Head of caudate nucleus (tissue), 42 donors: ENCODE measurements at regions not wholly inside any gene's neighbourhood (a gene's known extent, or its start where the extent isn't known, plus 50 kb on each side); places are given as distances from the start of the nearest gene placed in this dataset.
A peak's percentile ranks its signal among the peaks of the same experiment; 100 is the strongest.

Experiments
- DNase-seq, 42 donors: peaks; one replicate each; pipeline versions ENCODE4 v3.0.0 to v3.0.0-alpha.2; 2020 to 2021; ENCODE audit warnings: mixed read lengths in 7 of 42
- intact Hi-C: fragments of 100-400 bp; cut with DNase I; formaldehyde crosslinking; loops from one replicate; pipeline ENCODE4 v1.15.0; 2022

- DNase-seq: no peak
- intact Hi-C loops: no loop called here
Measured at GRCh38 chr9:16121168-16121567, 568.3 kb downstream of the CCDC171 start.

DNA sequence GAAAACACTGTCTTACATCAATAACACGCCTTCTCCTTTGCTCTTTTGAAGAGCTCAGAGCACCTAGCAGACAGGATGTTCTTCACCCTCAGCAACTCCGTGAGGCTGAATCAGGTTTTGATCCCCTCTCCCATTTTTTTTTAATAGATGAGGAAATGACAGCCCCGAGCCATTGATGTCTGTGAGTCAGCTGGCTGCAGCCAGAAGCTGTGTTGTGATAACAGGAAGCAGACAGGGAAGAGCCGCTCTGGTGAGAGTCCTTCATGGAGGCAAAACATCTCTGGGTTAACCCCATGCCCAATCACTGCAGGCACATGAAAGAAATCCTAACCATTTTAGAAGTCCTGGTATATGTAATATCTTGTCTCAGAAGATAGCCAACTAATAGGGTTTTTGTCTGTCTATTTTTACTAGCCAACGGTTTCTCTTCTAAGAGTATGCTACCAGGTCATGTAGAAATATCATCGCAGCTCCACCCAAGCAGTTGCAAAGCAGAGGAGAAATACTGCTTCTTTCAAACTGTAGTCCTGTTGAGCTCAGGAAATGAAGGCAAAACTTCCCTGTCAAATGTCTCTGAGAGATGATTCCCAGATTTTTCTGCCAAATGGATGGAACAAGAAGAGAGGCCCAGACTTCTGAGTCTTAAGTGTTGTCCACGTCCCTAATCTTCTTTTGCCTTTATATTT, 568.9 kb downstream of the CCDC171 start:
- intact Hi-C loops: no loop called here
- DNase-seq: no peak

DNA sequence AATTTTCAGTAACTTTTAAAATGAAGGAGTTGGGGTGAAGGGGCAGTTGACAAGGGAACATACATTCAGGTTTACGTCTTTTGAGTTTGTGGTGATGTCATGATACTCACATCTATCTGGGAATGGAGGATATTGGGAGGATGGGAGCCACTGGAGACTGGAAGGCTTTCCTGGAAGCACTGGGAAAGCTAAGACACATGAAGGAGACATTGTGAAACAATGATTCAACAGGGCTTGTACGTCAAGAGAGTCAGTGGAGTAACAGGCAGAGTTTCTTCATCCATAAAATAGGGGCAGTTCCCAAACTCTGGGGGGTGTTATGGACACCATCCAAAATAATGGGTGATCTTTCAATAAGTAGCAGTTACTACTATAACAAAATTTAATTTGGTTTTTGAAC, 572.8 kb downstream of the CCDC171 start:
- intact Hi-C loops: no loop called here
- no peak for DNase-seq

- no peak for DNase-seq
- intact Hi-C loops: no loop called here
Measured at GRCh38 chr9:16126042-16126441, 573.2 kb downstream of the CCDC171 start.

GRCh38 chr9:16128003-16128402, 575.2 kb downstream of the CCDC171 start:
- no peak for DNase-seq
- intact Hi-C loops: no loop called here

DNA sequence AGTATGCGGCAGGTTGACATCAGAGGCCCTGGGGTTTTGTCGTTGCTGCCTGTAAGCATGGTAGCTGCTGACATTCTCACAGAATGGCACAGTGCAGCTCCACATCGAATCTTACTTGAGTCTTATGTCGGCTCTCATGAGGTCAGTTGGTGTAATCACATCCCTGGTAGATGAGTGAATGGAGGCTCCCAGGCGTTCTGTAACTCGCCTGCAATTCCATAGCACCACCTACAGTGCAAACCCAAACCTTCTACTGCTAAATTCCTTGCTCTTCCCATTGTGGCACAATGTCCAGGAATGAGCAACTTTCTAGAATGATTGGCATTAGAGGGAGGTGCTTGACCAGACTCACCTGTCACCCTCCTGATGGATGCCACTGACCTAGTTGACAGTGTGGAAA, 578.4 kb downstream of the CCDC171 start:
- intact Hi-C loops: loop anchor here (10.0 kb wide), 1 partner anchor 256 kb away; no protein-coding TSS in a partner anchor
- no peak for DNase-seq

DNA sequence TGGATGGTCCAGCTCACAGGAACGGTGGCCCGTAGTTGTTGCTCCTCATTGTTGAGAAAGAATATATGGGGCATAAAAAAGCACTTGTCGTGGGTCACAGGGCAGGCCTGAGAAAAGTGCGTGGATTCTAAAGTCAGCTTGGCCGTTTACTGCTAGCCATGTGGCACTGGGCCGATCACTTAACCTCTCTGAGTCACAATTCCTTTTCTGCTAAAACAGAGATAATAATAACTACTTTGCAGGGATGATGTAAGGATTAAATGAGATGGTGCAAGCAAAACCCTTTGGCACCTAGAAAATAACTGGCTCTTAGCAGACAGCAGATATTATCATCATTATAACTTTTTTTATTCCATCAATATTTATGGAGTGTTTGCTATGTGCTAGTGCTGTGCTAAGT, 579.7 kb downstream of the CCDC171 start:
- intact Hi-C loops: loop anchor here (10.0 kb wide), 1 partner anchor 258 kb away; no protein-coding TSS in a partner anchor

DNA sequence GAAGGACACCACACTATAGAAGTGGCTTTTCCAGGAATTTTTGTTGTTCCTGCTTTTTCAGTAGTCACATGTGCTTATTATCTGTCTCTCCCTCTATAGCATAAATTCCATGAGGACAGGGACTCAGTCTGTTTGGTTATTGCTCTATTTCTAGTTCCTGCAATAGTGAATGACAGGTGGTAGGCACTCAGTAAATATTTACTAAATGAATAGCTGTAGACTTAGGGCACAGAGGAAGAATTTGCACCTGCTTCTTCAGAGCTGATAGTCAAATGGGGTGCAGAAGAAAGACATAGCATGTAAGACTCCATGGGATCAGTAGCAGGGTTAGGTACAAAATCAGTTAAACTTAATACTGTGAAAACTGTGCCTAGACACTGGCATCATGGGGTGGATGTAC, 580.2 kb downstream of the CCDC171 start:
- intact Hi-C loops: loop anchor here (10.0 kb wide), 1 partner anchor 258 kb away; no protein-coding TSS in a partner anchor
- no peak for DNase-seq

More for the DNA sequence above, 579.7 kb downstream of the CCDC171 start:
- DNase-seq: no peak

DNA sequence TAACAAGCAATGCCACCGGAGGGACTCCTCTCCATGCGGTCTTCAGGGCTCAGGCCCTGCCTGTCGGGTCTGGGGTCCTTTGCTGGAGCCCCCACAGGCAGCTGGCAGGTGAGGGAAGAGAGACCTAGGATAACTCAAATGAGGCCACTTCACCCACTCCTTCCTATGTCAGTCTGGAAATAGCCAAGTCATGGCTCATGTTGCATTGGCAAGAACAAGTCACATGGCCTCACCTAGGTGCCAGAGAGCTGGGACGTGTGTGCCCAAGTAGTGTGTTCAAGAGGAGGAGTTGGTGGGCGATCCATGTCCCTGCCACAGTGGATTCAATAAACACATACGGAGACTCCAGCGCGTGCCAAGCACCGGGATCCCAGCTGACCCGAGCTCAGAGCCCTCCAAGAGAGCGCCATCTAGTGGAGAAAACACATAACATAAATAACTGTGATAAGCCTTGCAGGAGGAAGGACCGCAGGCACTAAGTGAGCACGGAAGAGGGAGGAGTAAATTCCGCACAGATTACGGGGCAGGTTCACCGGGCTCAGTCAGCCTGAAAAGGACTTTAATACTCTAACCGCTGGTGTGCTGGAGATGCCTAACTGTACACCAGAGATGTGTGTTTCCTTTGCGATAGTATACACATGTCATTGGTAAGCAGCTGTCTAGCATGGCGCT, 580.8 kb downstream of the CCDC171 start:
- intact Hi-C loops: loop anchor here (10.0 kb wide), 1 partner anchor 259 kb away; no protein-coding TSS in a partner anchor
- DNase-seq: peak in 39 of 42 donors; percentile 11 to 75 (median 44)

DNA sequence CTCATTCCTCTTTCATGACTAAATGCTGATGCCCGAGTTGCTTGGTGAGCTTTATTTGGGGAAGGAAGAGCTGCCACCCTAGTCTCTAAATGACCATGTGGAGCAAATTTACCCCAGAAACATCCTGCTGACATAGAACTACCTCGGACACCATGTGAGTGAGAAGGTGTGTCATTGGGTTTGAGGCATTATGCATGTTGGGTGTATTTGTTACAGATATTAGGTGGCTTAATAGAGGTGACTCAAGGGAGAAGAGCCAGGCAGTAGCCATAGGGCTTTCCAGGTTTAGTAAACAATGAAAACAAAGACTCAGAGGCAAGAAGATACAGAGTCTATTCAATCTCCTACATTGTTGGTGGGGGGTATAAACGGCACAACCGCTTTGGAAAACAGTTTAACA, 581.5 kb downstream of the CCDC171 start:
- intact Hi-C loops: loop anchor here (10.0 kb wide), 1 partner anchor 260 kb away; no protein-coding TSS in a partner anchor
- no peak for DNase-seq

- intact Hi-C loops: loop anchor here (10.0 kb wide), 1 partner anchor 261 kb away; no protein-coding TSS in a partner anchor
- no peak for DNase-seq
Measured at GRCh38 chr9:16135968-16136367, 583.1 kb downstream of the CCDC171 start.

DNA sequence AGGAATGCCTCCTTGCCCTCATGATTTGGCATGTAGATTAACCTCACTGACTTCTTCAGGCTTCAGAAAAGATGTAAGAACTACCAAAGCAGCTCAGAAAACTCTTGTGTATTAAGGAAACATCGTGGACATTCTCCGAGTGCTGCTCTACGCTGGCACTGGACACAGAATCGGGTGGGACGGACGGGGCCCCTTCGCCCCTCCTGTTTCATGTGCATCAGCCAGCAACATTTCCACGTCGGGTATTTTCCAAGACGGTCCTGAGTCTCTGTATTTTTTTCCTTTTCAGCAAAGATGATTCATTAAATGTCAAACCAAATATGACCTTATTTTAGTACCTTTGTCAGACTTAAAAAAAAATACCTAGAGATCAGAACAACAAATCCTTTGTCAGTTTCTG, 583.6 kb downstream of the CCDC171 start:
- intact Hi-C loops: loop anchor here (10.0 kb wide), 1 partner anchor 262 kb away; no protein-coding TSS in a partner anchor
- DNase-seq: no peak

- DNase-seq: no peak
- intact Hi-C loops: loop anchor here (10.0 kb wide), 1 partner anchor 262 kb away; no protein-coding TSS in a partner anchor
Measured at GRCh38 chr9:16136961-16137360, 584.1 kb downstream of the CCDC171 start.

DNA sequence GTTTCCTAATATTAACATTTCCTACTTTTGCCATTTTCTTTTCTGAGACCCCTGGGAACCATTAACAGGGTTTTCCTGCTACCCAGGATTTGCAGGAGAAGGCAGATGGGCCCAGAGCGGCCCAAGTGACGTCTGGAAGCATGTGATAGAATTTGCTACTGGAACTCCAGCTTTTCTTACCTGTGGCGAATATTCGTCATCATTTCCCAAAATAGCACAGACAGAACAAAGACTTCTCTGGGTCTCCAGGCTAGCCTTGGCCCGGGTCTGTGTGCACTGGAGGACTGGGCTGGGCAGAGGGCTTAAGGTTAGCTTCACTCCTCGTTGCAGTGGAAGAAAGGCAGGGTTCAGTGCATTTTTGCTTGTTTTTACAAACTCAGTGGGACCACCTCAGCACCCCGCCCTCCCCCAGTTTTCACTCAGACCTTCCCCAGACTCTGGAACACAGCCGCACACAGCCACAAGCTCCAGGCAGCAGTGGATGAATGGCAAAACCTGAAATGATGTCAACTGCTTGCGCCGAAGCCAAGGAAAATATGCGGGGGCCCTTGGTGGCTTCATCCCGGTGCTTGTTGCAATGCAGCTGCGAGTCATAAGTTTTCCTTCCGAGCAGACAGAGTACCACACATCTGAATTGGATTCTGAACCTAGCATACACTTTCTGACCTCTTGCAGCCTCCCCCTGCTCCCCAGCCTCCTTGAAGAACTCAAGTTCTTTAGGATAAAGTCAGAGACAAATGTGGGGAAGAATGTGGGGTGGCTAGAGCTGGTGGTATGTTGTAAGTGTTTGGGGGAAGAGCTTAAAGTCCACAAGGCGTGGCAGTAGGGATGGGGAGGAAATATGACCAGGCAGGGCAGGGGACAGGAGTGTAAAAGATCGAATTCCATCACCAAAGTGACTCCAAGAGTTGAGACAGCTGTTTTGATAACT, 586.0 kb downstream of the CCDC171 start:
- intact Hi-C loops: loop anchor here (10.0 kb wide), 1 partner anchor 264 kb away; no protein-coding TSS in a partner anchor
- DNase-seq: no peak

GRCh38 chr9:16139774-16140173, 586.9 kb downstream of the CCDC171 start:
- intact Hi-C loops: loop anchor here (10.0 kb wide), 1 partner anchor 265 kb away; no protein-coding TSS in a partner anchor
- no peak for DNase-seq

GRCh38 chr9:16143310-16143709, 590.5 kb downstream of the CCDC171 start:
- no peak for DNase-seq
- intact Hi-C loops: no loop called here

DNA sequence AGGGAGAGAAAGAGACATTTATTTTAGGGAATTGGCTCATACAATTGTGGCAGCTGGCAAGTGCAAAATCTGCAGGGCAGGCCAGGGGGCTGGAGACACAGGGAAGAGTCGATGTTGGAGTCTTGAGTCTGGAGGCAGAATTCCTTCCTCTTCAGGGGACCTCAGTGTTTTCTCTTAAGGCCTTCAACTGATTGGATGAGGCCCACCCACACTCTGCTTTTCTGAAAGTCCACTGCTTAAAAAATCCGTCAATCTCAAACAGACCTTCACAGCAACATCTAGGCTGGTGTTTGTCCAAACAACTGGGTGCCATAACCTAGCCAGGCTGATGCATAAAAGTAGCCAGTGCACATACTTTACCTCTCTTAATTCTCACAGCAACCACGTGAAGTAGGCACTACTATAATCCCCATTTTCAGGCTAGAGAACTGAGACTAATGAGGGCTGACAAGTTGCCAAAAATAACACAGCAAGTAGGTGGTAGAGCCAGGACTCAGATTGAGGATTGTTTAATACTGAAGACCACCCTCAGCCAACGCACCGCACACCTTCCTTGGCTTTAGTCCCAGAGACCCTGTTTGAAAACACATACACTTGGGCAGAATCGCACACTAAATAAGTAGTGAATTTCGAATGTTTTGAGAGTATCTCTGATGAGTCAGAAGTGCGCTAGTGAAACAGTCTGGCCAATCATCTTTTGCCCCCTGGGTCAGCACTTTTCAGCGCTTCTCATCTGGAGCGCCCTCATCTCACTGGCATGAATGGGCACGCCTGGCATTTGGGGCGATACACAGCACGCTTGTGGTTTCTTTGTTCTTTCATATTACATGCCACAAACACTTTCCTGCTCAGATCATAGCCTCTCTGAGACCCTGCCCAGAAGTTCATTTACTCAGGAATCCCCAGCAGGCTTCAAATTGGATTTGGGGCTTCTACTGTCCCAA, 591.4 kb downstream of the CCDC171 start:
- intact Hi-C loops: no loop called here
- DNase-seq: no peak
